ENCODE measurements at regions not wholly inside any gene's neighbourhood (a gene's known extent, or its start where the extent isn't known, plus 50 kb on each side); places are given as distances from the start of the nearest gene placed in this dataset.

GRCh38 chr3:14254812-14255702, 76.4 kb downstream of the LSM3 start:
- peaks cover 5% of the 10 kb centered on the region for H3K4me1 Mint-ChIP-seq
- DNase-seq (ENCODE audit: low spot score) (no peak), ATAC-seq (no peak)
- ChIA-PET POLR2A (no interaction called here), CTCF (interaction anchor here (5.8 kb wide), 1 partner anchor 52 kb away, joined by 20 read pairs; no protein-coding TSS in a partner anchor)
- H3K4me3 Mint-ChIP-seq = no peak overlapping the region
- no peak overlapping the region for H3K27ac Mint-ChIP-seq
- peaks cover 4% of the 10 kb centered on the region; the same call in 1 of the 2 replicates for H3K27me3 Mint-ChIP-seq (ENCODE audit: low read depth)
- peaks cover 10% of the 10 kb centered on the region for H3K9me3 Mint-ChIP-seq
- no peaks in the 10 kb centered on the region for H3K36me3 Mint-ChIP-seq
- TF ChIP-seq GRHL2 (CRISPR knock-in tag; IDR thresholded peaks at IDR 0.05; ENCODE audit: insufficient replicate concordance, severe bottlenecking) = no peak
- TF ChIP-seq FOXP4 (CRISPR knock-in tag; IDR thresholded peaks at IDR 0.05) = no peak
- no peak for TF ChIP-seq ERG (CRISPR knock-in tag; IDR thresholded peaks at IDR 0.05)
- no peak for TF ChIP-seq ZNF263 (CRISPR knock-in tag; IDR thresholded peaks at IDR 0.05; ENCODE audit: low read depth)
- TF ChIP-seq GABPB1 (CRISPR knock-in tag; IDR thresholded peaks at IDR 0.05) = no peak
- no peak for TF ChIP-seq ZMAT4 (CRISPR knock-in tag; IDR thresholded peaks at IDR 0.05)
- no peak for TF ChIP-seq TP53 (CRISPR knock-in tag; IDR thresholded peaks at IDR 0.05)
- TF ChIP-seq SMAD4 (CRISPR knock-in tag; IDR thresholded peaks at IDR 0.05) = no peak
- TF ChIP-seq E2F4 (CRISPR knock-in tag; IDR thresholded peaks at IDR 0.05; ENCODE audit: borderline replicate concordance, low read depth) = no peak
- no peak for TF ChIP-seq ZNF423 (CRISPR knock-in tag; IDR thresholded peaks at IDR 0.05)

- peaks cover 12% of the 10 kb centered on the region for H3K4me1 Mint-ChIP-seq
- H3K27ac Mint-ChIP-seq = no peak overlapping the region
- ChIA-PET CTCF (interaction anchor here (1.1 to 2.4 kb wide), 2 partner anchors 53 to 211 kb away, joined by 3 to 24 read pairs; no protein-coding TSS in a partner anchor), POLR2A (no interaction called here)
- H3K4me3 Mint-ChIP-seq = no peak overlapping the region
- H3K36me3 Mint-ChIP-seq = no peaks in the 10 kb centered on the region
- DNase-seq (ENCODE audit: low spot score) (no peak), ATAC-seq (no peak)
- peaks cover 4% of the 10 kb centered on the region for H3K9me3 Mint-ChIP-seq
- peaks cover 4% of the 10 kb centered on the region; the same call in 1 of the 2 replicates for H3K27me3 Mint-ChIP-seq (ENCODE audit: low read depth)
- TF ChIP-seq ETV6 (CRISPR knock-in tag; IDR thresholded peaks at IDR 0.05) (no peak), ZNF281 (CRISPR knock-in tag; IDR thresholded peaks at IDR 0.05) (no peak), PRDM15 (CRISPR knock-in tag; IDR thresholded peaks at IDR 0.05) (no peak), ZNF317 (CRISPR knock-in tag; IDR thresholded peaks at IDR 0.05; ENCODE audit: borderline replicate concordance, low read depth) (no peak), MLX (CRISPR knock-in tag; IDR thresholded peaks at IDR 0.05) (no peak), ATF1 (CRISPR knock-in tag; IDR thresholded peaks at IDR 0.05) (no peak), KAT7 (CRISPR knock-in tag; IDR thresholded peaks at IDR 0.05; ENCODE audit: borderline replicate concordance) (no peak), ZMAT4 (CRISPR knock-in tag; IDR thresholded peaks at IDR 0.05) (no peak), CBFB (CRISPR knock-in tag; IDR thresholded peaks at IDR 0.05; ENCODE audit: low read depth) (no peak), USF1 (CRISPR knock-in tag; IDR thresholded peaks at IDR 0.05) (no peak)
These were observed 77.4 kb downstream of the LSM3 start for GRCh38 chr3:14256046-14256445.

Measured in WTC11 (cell line).